ENCODE measurements at regions not wholly inside any gene's neighbourhood (a gene's known extent, or its start where the extent isn't known, plus 50 kb on each side); places are given as distances from the start of the nearest gene placed in this dataset.

- no peaks in the 10 kb centered on the region for H3K9me3 ChIP-seq (ENCODE audit: control insufficient read depth, insufficient read depth, low read depth, low read length)
- H3K4me1 ChIP-seq (ENCODE audit: control insufficient read depth, insufficient read depth, low read length): no peaks in the 10 kb centered on the region
- no peak overlapping the region for H3K27ac ChIP-seq (ENCODE audit: extremely low read depth, low read depth, low read length)
- TF ChIP-seq ZNF510 (tag by site-specific recombination; IDR thresholded peaks at IDR 0.05; ENCODE audit: insufficient replicate concordance): no peak
- CTCF ChIA-PET: interaction anchor here (0.6 kb wide), 1 partner anchor 15 kb away, joined by 3 read pairs; no protein-coding TSS in a partner anchor
- no peaks in the 10 kb centered on the region for H3K36me3 ChIP-seq (ENCODE audit: control insufficient read depth in 2 of 2, insufficient read depth in 1 of 2, low read length in 2 of 2)
- no peak overlapping the region for H3K4me3 ChIP-seq (ENCODE audit: low read depth, low read length)
- POLR2A ChIA-PET: no interaction called here
Measured at GRCh38 chr11:57938351-57938750, 85.3 kb upstream of the OR9Q1 start.

- Histone ChIP-seq H3K4me1 (ENCODE audit: control insufficient read depth, insufficient read depth, low read length) (no peaks in the 10 kb centered on the region), H3K4me3 (ENCODE audit: low read depth, low read length) (no peak overlapping the region), H3K27ac (ENCODE audit: extremely low read depth, low read depth, low read length) (no peak overlapping the region), H3K9me3 (ENCODE audit: control insufficient read depth, insufficient read depth, low read depth, low read length) (no peaks in the 10 kb centered on the region), H3K36me3 (ENCODE audit: control insufficient read depth in 2 of 2, insufficient read depth in 1 of 2, low read length in 2 of 2) (no peaks in the 10 kb centered on the region)
- ChIA-PET CTCF (no interaction called here), POLR2A (no interaction called here)
- TF ChIP-seq ZSCAN4 (tag by site-specific recombination; IDR thresholded peaks at IDR 0.05) (no peak), TRIM28 (IDR thresholded peaks at IDR 0.05; ENCODE audit: borderline replicate concordance, low read length) (no peak), ZBTB8A (tag by site-specific recombination; IDR thresholded peaks at IDR 0.05) (no peak), ZNF223 (tag by site-specific recombination; IDR thresholded peaks at IDR 0.05) (no peak), ZNF362 (tag by site-specific recombination; IDR thresholded peaks at IDR 0.05) (no peak)
Measured at GRCh38 chr11:57940044-57940756, 83.5 kb upstream of the OR9Q1 start.

- CTCF ChIA-PET: no interaction called here
- Histone ChIP-seq H3K36me3 (ENCODE audit: control insufficient read depth in 2 of 2, insufficient read depth in 1 of 2, low read length in 2 of 2) (no peaks in the 10 kb centered on the region), H3K4me3 (ENCODE audit: low read depth, low read length) (no peak overlapping the region), H3K4me1 (ENCODE audit: control insufficient read depth, insufficient read depth, low read length) (no peaks in the 10 kb centered on the region), H3K27ac (ENCODE audit: extremely low read depth, low read depth, low read length) (no peak overlapping the region), H3K9me3 (ENCODE audit: control insufficient read depth, insufficient read depth, low read depth, low read length) (no peaks in the 10 kb centered on the region)
- TF ChIP-seq ZBTB20 (tag by site-specific recombination; IDR thresholded peaks at IDR 0.05) (no peak), FEZF1 (tag by site-specific recombination; IDR thresholded peaks at IDR 0.05) (no peak), KLF17 (tag by site-specific recombination; IDR thresholded peaks at IDR 0.05) (no peak), ZNF426 (tag by site-specific recombination; IDR thresholded peaks at IDR 0.05) (no peak)
- POLR2A ChIA-PET: no interaction called here
Measured at GRCh38 chr11:57941875-57942274, 81.8 kb upstream of the OR9Q1 start.

- POLR2A ChIA-PET: no interaction called here
- CTCF ChIA-PET: no interaction called here
- no peaks in the 10 kb centered on the region for H3K36me3 ChIP-seq (ENCODE audit: control insufficient read depth in 2 of 2, insufficient read depth in 1 of 2, low read length in 2 of 2)
- no peaks in the 10 kb centered on the region for H3K4me1 ChIP-seq (ENCODE audit: control insufficient read depth, insufficient read depth, low read length)
- H3K9me3 ChIP-seq (ENCODE audit: control insufficient read depth, insufficient read depth, low read depth, low read length): no peaks in the 10 kb centered on the region
- H3K27ac ChIP-seq (ENCODE audit: extremely low read depth, low read depth, low read length): no peak overlapping the region
- H3K4me3 ChIP-seq (ENCODE audit: low read depth, low read length): no peak overlapping the region
- TF ChIP-seq ZNF843 (tag by site-specific recombination; IDR thresholded peaks at IDR 0.05) (no peak), AEBP2 (tag by site-specific recombination; IDR thresholded peaks at IDR 0.05; ENCODE audit: borderline replicate concordance) (no peak), KLF9 (tag by site-specific recombination; IDR thresholded peaks at IDR 0.05; ENCODE audit: low read depth) (no peak), KLF7 (tag by site-specific recombination; IDR thresholded peaks at IDR 0.05; ENCODE audit: borderline replicate concordance) (no peak), EGR2 (tag by site-specific recombination; IDR thresholded peaks at IDR 0.05; ENCODE audit: low read depth) (no peak), KLF17 (tag by site-specific recombination; IDR thresholded peaks at IDR 0.05) (no peak), ZNF510 (tag by site-specific recombination; IDR thresholded peaks at IDR 0.05; ENCODE audit: insufficient replicate concordance) (no peak), ZNF280C (tag by site-specific recombination; IDR thresholded peaks at IDR 0.05) (no peak), ZNF114 (tag by site-specific recombination; IDR thresholded peaks at IDR 0.05) (no peak), ZFP37 (tag by site-specific recombination; IDR thresholded peaks at IDR 0.05) (no peak)
Measured at GRCh38 chr11:57942808-57943207, 80.9 kb upstream of the OR9Q1 start.
